GM19452 (cell line): ENCODE measurements at regions not wholly inside any gene's neighbourhood (a gene's known extent, or its start where the extent isn't known, plus 50 kb on each side); places are given as distances from the start of the nearest gene placed in this dataset.
A peak's percentile ranks its signal among the peaks of the same experiment; 100 is the strongest.
"Not testable (repeated sequence)": the region's sequence is repeated elsewhere in the genome, so short reads cannot be mapped to it uniquely, and the experiment has no call there.

Experiments used
- ATAC-seq: cut with Tn5 transposase; IDR thresholded peaks from one replicate; pipeline ENCODE4 v1.9.1; 2021; ENCODE audit not compliant: unreplicated experiment

DNA sequence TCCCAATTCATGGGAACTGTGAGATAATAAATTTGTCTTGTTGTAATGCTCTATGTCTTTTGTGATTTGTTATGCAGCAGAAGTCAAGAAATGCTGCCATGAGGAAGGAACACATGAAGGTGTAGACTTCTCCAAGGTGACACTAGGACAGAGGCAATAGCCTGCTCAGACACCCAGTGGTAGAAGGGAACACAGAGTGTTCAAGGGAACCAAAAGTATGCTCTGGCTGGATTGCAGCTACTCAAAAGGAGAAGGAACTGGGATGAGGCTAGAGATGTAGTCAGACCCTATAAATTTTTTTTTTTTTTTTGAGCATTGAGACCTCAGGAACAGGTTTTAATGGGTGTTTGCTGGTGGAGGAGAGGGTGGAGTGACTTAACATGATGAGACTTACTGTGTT, 232.5 kb downstream of the PARP8 start:
- no peak for ATAC-seq

DNA sequence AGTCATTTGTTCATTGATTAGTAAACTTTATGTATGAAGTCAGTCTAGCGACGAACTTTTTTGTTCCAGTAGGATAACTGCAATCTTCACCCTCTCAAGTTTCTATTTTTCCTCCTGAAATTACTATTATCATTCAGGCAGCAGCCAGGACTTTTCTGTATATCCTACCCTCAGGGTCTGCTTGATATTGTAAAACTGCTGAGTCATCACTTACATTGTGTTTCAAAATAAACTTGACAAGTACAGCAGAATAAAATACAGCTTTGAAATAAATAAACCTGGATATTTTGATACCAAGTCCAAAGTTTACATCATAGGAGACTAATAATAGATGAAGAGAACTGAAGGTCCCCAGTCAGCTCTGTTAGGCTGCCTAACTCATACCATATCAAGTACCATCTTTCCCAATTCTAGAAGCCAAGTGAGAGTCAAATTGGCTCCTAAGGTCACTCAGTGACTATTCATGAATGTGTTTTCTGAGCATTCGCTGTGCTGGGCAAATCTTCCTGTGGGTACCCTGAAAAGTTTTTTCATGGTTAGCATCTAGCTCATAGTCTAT, 234.6 kb downstream of the PARP8 start:
- no peak for ATAC-seq

DNA sequence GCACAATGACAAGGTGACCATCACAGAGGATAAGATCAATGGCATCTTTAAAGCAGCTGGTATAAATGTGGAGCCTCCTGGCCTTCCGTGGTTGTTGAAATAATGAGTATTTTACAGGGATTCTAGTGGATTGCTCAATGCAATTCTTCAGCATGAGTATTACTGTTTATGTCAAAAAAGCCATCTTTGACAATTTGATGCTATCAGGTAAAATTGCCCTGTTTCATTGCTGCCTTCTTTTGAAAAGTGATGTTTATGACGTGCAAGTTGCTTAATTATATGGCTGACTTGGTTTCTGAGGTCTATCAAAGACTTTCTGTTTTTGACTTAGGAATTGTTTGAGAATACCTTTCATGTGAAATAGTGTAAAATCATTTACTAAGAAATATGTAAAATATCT, 237.2 kb downstream of the PARP8 start:
- no peak for ATAC-seq

DNA sequence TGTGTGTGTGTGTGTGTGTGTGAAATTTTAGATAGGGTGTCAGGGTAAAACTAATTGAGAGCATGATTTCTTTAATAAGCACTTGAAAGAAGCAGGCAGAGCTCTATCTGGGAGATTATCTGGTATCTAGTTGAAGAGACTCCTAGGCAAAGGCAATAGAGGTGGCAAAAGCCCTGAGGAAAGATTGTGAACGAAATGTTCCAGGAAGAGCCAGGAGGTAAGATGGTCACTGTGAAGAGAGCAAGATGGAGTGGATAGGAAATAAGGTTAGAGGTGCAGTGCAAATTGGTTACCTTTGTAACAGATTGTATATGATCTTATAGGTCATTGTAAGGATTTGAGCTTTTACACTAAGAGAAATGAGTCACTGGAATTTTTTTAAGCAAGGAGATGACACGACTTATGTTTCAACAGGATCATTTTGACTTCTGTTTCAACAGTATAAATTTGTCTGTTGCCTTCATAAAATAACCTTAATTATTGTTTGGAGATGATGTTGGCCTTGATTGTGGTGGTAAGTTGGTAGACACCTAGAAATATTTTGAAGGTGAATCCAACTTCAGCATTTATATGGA, 239.6 kb downstream of the PARP8 start:
- ATAC-seq: no peak

DNA sequence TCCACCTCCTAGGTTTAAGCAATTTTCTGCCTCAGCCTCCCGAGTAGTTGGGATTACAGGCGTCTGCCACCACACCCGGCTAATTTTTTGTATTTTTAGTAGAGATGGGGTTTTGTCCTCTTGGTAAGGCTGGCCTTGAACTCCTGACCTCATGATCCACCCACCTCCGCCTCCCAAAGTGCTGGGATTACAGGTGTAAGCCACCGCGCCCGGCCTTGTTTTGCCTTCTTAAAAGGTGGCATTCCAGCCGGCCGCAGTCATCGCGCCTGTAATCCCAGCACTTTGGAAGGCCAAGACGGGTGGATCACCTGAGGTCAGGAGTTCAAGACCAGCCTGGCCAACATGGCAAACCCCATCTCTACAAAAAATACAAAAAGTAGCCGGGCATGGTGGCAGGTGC, 253.7 kb downstream of the PARP8 start:
- ATAC-seq: not testable (repeated sequence)

DNA sequence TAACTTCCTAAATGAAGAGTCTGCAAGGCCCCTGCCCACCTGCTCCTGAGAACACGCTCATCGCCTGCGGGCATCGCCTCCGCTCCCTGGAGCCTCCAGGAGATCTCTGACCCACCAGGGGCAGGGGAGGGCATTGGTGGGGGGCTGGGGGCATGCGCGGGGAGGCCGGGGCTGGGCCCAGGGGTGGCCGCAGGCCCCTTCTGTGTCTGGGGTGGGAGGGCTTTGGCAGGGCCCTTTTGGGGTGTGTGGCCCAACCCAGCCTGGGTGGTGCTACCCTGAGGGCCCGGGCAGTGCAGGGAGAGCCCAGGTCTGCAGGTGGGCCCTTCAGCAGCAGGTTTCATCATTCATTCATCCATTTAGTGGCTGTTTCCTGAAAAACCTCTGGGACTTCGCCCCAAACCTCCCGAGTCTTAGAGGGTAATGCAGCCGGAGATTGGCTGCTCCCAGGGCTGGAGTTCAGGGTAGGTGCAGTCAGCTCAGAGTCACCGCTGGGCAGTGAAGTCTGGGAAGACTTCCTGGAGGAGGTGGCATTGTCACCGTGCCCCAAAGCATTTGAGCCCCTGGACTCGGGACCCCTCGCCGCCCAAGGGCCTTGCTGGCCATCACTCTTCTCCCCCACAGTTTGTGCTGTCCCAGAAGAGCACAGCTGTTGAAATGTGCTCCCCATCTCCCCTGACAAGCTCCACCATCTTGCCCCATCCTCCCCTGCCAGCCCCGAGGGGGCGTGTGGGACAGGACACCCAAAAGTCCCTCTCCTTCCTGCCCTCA, 255.1 kb downstream of the PARP8 start:
- no peak for ATAC-seq

DNA sequence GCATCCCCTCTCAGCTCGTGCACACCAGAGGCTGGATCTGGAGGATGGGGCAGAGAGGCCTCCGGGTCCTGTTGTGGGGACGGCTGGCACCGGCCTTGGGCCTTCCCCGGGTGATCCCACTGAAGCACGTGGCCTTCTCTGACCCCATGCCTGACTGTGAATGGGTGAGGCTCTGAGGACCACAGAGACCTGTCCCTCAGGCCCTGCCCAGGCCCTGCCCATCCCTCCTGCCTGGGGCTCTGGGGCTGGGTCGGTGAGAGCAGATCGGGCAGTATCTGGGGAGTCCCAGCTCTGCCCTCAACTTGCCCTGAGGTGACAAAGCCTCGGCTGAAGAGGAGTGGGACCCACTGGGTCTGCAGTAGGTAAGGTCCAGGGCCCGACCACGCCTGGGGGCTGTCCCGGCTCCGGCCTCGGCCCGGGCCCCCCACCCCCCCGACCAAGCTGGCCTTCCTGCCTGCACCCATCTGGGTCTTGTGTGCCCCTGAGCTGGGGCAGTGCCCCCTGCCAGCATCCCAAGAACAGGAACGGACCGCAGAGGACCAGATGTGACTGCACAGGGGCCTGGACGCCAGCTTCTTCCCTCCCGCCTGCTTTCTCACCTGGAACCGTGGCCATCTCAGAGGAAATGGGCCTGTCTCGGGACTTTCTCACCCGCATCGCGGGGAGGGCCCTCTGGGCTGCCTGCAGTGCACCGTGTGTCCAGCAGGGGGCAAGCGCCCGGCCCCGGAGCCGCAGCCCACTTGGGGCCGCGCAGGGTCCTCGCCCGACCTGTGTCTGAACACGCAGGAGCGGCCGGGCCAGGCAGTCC, 255.9 kb downstream of the PARP8 start:
- ATAC-seq: not testable (repeated sequence)

DNA sequence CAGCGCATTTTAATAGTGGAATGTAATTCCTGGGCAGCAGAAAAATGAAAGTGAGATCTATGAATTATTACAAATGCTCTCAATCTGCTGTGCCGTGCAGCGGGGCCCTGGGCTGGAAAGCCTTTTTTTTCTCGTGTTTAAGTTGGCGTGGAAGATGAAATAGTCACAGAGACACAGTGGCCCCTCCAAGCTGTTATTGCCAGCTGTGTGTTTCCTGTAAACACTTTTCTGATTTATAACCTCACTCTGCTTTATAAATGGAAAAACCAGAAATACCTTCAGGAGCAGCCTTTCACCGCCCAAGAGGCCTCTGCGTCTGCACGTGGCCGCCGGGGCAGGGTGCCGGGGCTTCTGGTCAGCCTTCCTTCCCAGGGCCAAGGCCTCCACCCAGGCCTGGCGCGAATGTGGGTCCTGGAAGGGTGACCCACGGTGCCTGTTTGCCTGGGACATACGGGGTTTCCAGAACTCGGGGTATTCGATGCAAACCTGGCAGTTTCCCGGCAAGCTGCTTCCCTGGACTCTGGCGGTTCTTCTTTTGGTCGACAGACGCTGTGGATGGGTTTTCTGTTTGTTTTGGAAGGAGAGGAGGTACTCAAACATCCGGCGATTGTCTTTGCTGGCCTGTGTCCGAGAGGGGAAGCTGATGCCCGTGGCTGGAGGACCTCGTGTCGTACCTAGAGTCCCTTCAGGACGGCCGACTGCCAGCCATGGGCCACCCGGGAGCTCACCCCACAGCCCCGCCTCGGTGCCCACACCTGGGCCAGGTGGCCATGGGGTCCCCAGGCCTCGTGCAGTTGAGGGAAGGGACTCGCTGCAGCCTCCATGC, 256.7 kb downstream of the PARP8 start:
- no peak for ATAC-seq

DNA sequence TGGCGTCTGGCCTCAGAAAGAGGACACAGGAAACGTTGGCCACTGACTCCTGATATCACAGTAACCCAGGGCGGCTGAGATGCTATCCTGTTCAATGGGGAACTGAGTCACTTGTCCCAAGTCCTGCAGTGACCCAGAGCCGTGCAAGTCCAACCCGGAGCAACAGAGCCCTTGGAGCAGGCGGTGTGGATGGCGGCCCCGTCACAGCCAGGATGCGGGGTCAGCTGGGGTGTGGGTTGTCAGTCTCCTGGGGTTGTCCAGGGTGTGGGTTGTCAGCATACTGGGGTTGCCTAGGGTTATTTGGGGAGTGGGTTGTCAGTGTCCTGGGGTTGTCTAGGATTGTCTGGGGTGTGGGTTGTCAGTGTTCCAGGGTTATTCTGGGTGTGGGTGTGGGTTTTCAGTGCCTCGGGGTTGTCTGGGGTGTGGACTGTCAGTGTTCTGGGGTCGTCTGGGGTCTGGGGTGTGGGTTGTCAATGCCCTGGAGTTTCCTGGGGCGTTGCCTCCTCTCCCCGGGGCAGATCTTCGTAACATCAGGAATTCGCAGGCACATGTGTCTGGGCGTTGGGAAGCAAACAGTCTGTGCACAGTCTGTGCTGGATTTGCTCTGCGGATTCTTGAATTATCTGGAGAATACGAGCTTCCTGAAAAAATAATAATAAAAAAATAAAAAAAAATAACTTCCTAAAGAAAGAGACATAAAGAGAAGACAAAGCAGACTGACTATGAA, 257.5 kb downstream of the PARP8 start:
- no peak for ATAC-seq

DNA sequence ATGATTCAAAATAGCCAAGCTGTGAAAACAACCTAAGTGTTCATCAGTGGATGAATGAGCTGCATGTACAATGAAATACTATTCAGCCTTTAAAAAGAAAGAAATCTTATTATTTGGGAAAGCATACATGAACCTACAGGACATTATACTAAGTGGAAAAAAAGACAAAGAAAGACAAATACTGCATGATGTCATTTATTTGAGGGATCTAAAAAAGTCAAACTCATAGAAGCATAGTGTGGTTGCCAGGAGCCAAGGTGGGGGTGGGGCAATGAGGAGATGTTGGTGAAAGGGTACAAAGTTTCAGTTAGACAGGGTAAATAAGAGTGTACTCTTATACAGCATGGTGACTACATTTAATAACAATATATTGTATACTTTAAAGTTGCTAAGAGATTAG, 261.5 kb downstream of the PARP8 start:
- ATAC-seq: no peak

DNA sequence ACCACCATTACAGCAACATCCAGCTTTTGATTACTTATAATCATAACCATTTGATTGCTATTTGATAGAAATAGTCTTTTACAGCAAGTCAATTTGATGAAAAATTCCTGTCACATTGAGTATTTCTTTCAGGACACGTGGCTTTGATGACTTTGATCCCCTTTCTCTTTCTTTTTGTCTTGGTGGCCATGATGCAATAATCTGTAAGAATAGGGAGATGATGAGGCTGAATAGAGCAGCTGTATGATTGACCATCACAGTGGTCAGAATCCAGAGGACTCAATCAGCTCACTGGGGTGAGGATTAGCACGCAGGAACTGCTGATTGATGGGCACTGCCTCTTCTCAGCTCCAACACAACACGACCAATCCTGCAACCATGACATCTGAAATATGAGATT, 262.7 kb downstream of the PARP8 start:
- ATAC-seq: no peak

DNA sequence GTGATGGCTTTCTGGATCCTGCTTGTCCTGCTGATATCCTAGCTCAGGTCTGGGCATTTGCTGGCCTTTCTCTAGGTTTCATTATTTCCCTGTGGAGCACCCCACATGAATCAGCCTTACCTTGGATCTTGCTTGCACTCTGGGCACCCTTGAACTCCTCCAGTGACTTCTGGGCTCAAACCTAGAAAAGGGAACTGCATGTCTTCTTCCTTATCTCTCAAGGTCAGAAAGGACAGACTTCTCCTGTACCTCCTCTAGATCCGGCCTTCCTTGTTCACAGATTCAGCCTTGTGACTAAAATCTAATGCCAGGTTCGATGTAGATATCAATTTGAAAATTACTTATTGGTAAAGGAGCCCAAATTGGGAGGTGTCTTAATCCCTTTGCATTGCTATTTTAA, 267.9 kb downstream of the PARP8 start:
- ATAC-seq: no peak

DNA sequence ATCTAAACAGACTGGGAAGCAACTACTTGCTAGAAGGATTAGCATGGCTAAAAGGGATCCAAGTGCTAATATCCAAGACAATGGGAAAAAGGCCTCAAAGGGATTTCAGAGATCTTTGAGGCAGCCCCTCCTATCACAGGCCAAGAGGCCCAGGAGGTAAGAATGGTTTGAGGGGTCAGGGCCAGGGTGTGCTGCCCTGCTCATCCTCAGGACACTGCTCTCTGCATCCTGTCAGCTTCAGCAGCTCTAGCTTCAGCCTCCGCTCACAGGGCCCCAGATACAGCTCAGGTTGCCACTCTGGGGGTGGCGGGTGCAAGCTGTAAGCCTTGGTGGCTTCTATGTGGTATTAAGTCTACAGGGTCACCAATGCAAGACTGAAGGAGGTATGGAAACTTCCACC, 278.7 kb downstream of the PARP8 start:
- ATAC-seq: no peak

DNA sequence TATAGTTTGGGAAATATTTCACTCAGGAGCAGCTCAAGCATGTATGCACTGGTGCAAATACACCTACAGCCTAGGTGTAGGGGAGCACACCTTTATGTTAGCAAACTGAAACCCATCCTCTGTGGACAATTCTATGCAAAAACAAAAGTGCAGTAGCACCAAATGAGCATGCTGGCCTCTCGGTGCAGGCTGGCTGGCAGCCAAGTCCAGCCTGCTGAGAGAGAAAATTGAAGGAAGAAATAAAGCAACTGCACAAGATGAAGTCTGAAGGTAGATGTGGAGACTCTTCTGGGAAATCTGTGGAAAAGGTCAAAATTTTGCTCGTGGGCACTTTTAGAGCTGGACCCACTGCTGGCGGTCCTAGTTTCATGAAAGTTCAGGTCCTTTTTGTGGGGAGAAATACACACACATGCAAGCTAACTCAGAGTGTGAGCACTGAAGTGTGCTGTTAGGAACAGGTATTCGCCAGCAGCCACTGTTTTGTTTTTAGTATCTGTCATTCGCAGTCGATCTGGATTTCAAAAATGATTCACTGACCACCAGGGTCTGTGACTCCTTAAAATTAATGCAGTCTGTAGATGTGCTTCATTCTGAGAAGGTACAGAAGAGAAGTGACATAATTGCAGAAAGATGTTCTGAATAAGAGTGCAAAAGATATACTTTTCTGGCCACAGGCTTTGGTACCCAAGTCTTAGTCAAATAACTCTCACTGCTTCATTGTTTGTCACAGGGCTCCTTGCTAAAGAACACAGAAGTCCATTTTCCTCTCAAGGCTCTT, 281.7 kb downstream of the PARP8 start:
- no peak for ATAC-seq

DNA sequence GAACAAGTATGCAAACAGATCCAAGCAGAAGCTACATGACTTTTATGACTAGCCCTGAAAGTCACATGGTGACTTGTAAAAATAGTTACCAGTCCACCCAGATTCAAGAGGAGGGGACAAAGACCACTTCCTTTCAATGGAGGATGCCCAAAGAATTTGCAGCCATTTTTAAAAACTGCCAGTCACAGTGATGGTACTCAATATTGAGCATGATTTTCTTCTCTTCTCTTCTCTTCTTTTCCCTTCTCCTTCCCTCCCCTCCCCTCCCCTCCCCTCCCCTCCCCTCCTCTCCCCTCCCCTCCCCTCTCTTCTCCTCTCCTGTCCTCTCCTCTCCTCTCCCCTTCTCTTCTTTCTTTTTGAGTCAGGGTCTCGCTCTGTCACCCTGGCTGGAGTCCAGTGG, 286.9 kb downstream of the PARP8 start:
- no peak for ATAC-seq

DNA sequence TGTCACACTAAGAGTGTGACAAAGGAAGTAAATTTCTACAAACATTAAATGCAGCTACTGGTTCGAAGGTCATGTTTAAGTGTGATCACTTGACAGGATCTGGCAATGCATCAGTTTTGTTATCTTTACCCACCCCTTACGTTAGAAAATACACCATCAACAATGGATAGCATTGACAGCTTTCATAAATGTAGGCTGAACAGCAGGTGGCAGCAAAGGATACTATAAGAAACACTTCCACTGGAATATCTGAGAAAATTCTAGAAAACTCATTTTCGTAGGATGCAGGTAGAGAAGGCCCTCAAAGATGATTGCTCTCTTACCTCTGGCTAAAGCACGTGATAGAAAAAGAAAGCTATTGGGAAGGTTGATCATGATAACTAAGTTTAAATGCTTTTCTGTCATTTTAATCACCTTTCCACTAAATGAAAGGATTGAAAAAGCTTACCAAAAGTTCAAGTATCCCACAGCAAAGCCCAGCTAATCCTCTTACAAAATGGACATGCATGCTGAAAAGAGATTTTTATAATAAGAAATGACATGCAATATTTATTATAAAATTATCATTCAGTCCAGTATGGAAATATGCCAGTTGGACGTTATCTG, 292.5 kb downstream of the PARP8 start:
- ATAC-seq: peak; percentile 48

DNA sequence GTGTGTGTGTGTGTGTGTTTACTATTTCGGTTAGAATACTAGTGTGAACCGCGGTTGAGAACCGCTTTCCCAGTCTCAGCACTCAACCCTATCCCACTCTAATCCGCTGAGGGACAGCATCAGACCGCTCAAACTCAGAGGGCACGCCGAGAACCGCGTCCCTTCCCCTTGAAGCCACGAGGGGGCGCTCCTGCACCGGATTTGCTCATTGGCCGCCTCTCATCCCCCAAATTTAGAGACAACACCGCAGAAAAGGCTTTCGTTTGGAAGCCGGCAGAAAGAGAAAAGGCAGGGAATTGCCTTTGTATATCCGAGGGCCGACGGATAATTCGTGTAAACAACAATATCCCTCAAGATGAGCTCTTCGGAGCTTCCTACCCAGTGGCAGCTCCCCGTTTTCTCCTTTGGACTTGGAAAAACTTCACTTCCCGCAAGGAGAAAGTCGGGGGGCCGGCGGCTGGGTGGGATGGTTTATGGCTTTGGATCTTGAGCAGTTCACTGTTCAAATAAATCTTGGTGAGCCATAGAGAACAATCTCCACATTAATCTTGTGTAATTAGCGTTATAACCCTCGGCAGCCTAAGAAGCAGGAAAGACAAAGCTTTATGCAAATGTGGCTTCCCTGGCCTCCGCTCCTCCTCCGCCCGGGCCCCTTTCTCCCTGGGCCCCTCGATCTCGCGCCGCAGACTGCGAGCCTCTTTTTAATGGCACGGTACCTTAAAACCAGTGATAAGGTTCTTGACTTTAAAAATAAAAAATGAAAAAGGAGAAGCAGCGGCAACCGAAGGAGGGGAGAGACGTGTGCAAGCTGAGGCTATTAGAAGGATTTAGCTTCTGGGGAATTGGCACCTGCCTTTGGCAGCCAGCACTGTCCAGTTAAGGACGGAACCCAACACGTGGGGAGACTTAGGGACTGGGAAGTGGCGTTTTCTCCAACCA, 296.8 kb downstream of the PARP8 start:
- peak; percentile 77 for ATAC-seq
